DMS53 (cell line): ENCODE measurements at regions not wholly inside any gene's neighbourhood (a gene's known extent, or its start where the extent isn't known, plus 50 kb on each side); places are given as distances from the start of the nearest gene placed in this dataset.
"Not testable (repeated sequence)": the region's sequence is repeated elsewhere in the genome, so short reads cannot be mapped to it uniquely, and the experiment has no call there.

Source experiments
- DNase-seq: peaks from one replicate; lab custom pipeline; 2025; lab: John Stamatoyannopoulos, UW

- no peak for DNase-seq
Measured at GRCh38 chr2:136323935-136324334, 206.0 kb upstream of the CXCR4 start.

DNA sequence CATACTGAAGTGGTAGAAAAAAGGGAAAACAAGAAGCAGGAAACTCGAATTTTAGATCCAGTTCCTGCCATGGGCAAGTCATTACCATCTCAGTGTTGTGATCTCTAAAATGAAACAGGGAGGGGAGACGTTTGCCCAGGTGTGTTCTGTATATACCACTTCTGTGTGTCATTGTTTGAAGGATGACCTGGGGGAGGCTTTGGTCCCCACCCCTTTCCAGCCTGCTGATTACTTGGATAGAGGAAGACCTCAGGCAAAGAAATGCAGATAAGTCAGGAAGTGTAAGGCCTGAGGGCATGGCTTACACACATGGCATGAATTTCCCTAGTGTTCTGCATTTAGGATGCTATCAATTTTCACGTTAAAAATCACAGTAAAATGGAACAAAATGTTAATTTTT lies 205.2 kb upstream of the CXCR4 start:
- DNase-seq = no peak

GRCh38 chr2:136322428-136322827 lies 204.5 kb upstream of the CXCR4 start:
- no peak for DNase-seq

DNA sequence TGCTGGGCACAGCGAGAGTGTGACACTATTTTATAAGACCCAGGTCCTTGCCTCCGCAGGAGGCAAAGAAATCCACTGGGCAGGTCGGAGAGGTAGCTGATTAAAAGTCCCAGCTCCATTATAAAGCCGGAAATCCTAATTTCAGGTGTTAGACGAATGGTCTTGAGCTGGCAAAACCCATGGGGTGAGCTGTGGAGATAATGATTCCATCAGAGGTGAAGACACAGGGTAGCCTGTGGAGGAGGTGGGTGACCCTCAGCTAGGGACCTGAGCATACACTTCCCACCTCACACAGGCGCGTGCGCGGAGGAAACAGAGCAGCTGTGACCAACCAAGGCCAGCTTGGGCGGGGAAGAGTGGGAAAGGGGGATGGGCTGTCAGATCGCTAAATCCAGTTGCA lies 201.7 kb upstream of the CXCR4 start:
- DNase-seq = no peak

DNA sequence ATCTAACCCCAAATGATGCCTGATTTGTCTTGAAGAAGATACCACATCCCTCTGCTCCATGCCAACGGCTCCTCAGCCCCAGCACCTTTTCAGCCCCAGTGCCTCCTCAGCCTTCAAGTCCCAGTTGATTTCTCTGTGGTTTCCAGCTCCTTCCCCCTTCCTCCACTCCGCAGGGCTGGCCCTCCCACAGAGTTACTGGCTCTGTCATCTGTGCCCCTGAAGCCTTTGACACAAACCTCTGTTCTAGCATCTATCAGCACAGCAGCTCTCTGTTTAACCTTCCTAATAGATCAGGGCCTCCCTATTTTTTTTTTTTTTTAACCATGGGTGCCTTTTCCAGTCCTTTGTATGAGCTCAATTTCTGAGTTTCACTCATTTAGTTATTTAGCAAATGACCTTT lies 201.3 kb upstream of the CXCR4 start:
- DNase-seq = no peak

GRCh38 chr2:136314240-136314639 lies 196.3 kb upstream of the CXCR4 start:
- no peak for DNase-seq

DNA sequence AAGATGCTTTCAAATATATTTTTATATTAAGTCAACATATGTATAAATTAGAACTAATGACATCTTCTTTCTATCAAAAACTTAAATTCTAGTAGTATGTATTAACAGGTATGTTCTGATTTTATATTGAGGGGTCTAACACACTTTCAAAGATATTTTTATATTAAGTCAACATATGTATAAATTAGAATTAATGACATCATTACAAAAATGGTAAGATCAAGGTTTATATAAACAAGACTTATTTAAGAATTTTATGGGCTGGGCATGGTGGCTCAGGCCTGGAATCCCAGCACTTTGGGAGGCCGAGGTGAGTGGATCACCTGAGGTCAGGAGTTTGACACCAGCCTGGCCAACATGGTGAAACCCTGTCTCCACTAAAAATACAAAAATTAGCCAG lies 194.6 kb upstream of the CXCR4 start:
- DNase-seq = not testable (repeated sequence)

GRCh38 chr2:136310797-136311603 lies 193.1 kb upstream of the CXCR4 start:
- DNase-seq = no peak

- no peak for DNase-seq
Measured at GRCh38 chr2:136310005-136310495, 192.1 kb upstream of the CXCR4 start.

- DNase-seq = no peak
Measured at GRCh38 chr2:136308611-136309010, 190.7 kb upstream of the CXCR4 start.

GRCh38 chr2:136306836-136307235 lies 188.9 kb upstream of the CXCR4 start:
- no peak for DNase-seq

GRCh38 chr2:136305517-136306192 lies 187.7 kb upstream of the CXCR4 start:
- no peak for DNase-seq

DNA sequence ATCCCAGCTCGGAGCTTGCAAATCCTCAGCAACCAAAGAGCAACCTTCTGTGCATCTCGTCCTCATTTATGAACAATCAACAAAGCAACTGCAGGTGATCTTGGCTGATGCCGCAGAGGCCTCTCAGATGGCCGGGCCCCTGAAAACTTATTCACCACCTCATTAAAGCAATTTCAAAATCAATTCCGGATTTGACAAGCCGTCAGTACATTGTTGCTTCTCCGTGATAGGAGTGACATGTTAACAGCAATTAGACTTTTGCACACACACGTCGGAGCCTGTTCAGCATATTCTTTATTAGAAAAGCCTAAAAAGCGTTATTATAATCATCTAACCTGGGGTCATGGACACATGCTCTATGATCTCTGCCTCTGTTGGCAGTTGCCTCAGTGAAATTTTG lies 183.1 kb upstream of the CXCR4 start:
- no peak for DNase-seq

GRCh38 chr2:136298631-136299030 lies 180.7 kb upstream of the CXCR4 start:
- no peak for DNase-seq

DNA sequence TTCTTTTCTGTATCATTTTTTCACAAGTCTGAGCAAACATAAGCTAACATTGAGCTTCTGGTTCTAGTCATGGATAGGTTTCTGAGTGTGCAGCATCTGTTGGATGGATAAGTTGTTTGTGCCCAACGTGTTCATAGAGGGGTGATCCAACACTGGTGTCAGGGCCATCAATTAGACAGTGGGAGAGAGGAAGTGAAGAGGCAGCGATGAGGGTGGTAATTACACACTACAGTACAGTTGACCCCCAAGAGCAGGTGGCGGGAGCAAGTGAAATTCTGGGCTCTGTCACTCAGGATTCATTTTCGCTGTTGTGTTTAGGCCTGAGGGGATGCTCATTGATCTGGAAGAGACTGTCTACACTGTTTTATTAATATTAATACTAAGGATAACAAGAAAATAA lies 180.0 kb upstream of the CXCR4 start:
- DNase-seq = no peak

DNA sequence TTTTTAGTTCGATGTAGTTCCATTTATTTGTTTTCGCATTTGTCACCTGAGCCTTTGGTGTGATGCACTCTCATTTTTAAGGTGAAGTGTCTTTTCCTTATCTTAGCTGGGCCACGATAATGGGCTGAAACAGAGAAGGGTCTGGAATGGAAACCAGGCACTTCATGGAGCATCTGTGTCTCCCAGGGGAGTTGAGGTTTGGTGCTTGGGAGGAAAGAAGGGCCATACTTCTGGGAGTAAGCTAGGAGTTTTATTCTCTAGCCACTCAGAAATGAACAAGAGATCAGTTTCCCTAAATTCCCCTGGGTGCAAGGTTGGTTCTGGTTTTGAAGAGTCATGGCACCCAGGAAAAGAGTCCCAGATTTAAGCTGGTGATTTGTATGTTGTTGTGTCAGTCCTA lies 179.4 kb upstream of the CXCR4 start:
- no peak for DNase-seq

GRCh38 chr2:136295168-136295567 lies 177.2 kb upstream of the CXCR4 start:
- DNase-seq = no peak

- DNase-seq = no peak
Measured at GRCh38 chr2:136291871-136292270, 173.9 kb upstream of the CXCR4 start.

- DNase-seq = no peak
Measured at GRCh38 chr2:136290326-136290725, 172.4 kb upstream of the CXCR4 start.

DNA sequence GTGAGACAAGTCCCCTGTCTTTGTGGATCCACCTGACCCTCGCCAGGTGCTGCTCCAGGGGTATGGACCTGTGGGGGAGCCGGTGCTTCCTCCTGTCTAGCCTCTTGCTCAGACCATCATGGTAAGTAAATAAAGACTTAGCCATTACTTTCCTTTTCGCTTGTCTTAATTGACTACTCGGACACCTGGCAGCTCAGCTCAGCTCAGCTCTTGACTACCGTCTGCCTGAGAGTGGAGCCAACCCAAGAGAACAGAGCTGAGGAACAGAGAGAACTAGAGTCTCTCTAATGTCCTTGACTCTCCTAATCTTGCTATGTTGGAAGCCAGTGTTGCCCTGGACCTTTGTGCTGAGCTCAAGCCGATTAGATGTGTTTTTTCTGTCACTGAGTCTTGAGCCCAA lies 170.3 kb upstream of the CXCR4 start:
- no peak for DNase-seq

DNA sequence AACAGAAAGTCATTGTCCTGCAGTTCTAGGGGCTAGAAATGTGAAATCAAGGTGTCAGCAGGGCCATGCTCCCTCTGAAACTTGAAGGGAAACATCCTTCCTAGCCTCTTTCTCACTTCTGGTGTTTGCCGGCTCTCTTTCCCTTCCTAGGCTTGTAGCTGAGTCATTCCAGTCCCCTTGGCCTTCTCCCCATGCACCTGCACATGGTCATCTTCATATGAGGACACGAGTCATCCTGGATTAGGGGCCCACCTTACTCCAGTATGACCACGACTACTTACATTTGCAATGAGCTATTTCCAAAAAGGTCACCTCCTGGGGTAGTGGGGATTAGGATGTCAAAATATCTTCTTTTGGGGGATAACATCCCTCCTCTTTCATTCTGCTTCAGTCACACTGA lies 168.5 kb upstream of the CXCR4 start:
- DNase-seq = peak; percentile 18

DNA sequence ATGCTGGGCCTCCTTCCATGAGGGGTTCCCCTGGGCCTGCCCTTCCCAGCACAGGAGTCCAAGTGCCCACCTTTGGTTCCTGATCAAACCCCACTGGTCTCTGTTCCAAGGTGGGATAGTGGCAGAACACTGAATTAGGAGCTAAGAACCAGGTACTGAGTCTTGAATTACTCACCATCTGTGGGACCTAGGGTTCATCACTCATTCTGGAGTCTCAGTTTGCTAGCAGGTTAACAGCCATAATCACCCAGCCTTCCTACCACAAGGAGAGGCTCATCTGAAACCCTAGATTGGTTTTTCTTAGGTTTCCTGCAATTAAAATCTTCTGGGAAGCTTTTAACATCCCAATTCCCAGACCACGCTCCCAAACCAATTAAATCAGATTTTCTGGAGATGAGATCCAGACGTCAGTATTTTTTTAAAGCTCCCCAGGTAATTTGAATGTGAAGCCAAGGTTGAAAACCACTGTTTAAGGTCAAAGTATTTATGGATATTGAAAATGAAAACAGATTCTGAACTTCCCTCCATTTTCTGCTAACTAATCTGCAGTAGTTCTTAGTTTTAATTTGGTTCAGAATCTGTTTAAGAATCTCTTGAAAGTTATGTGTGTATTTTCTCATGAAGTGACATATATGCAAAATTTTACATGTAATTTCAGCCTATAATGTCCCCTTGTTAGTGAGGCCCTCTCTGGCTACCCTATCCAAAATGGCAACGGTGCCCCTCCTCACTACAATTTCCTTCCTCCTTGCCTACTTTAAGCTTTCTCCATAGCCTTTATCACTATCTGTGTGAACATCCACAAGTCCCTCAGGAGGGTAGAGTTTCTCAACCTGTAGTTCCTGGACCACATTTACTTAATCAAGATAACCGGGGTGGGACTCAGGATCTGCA lies 166.5 kb upstream of the CXCR4 start:
- DNase-seq = no peak

DNA sequence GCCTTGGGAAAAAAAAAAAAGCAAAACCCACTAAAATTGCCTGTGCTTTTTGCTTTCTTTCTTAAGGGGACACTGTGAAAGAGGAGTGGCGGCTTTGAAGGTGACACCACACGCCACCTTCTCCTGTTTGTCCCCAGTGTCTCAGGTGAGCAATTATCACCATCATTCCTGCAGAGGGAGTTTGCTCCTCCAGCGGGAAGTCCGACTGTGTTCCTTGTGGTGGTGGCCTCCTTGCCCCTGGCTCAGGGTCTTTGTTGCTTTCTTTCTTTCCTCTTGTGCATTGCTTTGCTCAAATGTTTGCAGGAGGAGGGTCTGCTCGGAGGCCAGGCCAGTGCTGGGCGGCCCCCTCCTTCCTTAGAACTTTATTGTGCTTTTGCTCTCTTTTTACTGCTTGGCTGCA lies 164.3 kb upstream of the CXCR4 start:
- DNase-seq = no peak
